ENCODE measurements at regions not wholly inside any gene's neighbourhood (a gene's known extent, or its start where the extent isn't known, plus 50 kb on each side); places are given as distances from the start of the nearest gene placed in this dataset.

DNA sequence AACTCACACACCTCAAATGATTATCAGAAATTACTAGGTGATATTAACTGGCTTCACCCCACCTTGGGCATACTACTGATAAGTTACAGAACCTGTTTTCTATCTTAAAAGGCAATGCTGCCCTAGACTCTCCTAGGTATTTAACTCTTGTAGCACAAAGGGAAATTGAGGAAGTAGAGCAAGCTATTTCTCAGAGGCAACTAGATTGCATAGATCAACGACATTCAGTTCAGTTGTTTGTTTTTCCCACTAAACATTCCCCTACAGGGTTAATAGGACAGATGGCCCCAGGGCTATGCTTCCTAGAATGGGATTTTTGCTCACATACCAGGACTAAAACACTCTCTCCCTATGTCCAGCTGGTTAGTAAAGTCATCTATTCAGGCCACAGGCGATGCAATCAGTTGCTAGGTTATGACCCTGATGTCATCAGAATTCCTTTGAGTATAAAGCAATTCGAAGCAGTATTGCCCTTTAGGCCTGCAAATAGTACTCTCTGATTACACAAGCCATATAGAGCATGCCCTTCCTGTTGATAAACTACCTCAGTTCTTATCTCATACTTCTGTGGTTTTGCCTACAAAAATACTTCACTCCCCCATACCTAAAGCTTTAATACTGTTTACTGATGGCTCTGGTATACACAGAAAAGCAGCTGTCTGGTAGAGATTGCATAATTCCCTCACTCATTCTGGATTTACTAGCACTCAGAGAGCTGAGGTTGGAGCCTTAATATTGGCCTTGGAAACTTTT lies 67.4 kb upstream of the ASCC3 start:
- POLR2A ChIA-PET = no interaction called here
- TF ChIP-seq CTCF (conservative IDR thresholded peaks at IDR 0.05; ENCODE audit: low read length) (no peak), EZH2phosphoT487 (IDR thresholded peaks at IDR 0.05; ENCODE audit: borderline replicate concordance, low read depth, low read length) (no peak)
- DNase-seq (ENCODE audit: low spot score) = no peak
- BruUV-seq (replicated peaks) = no TSS peak
- CTCF ChIA-PET (ENCODE audit: unreplicated experiment) = interaction anchor here (0.6 kb wide), 1 partner anchor 123 kb away, joined by 3 read pairs; no protein-coding TSS in a partner anchor
- no peaks in the 10 kb centered on the region for H3K36me3 ChIP-seq (ENCODE audit: insufficient read depth, low read length)
- H3K4me2 ChIP-seq (ENCODE audit: low read length) = no peak overlapping the region
- no peaks in the 10 kb centered on the region for H3K79me2 ChIP-seq (ENCODE audit: insufficient read depth, low read depth, low read length)
- H3K9me2 ChIP-seq (ENCODE audit: insufficient read depth, low read length) = no peaks in the 10 kb centered on the region
- H3K27ac ChIP-seq (ENCODE audit: low read depth, low read length, poor library complexity, severe bottlenecking) = no peak overlapping the region
- H3K9me3 ChIP-seq (ENCODE audit: low read length) = no peaks in the 10 kb centered on the region
- H3K4me3 ChIP-seq (ENCODE audit: low read depth, low read length, poor library complexity, severe bottlenecking) = no peak overlapping the region
- no peak overlapping the region for H2AFZ ChIP-seq (ENCODE audit: low read length)
- H4K20me1 ChIP-seq (ENCODE audit: insufficient read depth, low read length) = no peaks in the 10 kb centered on the region
- intact Hi-C loops (cut with micrococcal nuclease; ENCODE audit: unreplicated experiment) = no loop called here
- no peaks in the 10 kb centered on the region for H3K4me1 ChIP-seq (ENCODE audit: insufficient read depth, low read length, poor library complexity, severe bottlenecking)

- POLR2A ChIA-PET = interaction anchor here (1.0 kb wide), 1 partner anchor 17 kb away, joined by 5 read pairs; no protein-coding TSS in a partner anchor
Observed at GRCh38 chr6:100952006-100952405, 70.9 kb upstream of the ASCC3 start.

More at GRCh38 chr6:100952006-100952405, 70.9 kb upstream of the ASCC3 start:
- Histone ChIP-seq H3K4me3 (ENCODE audit: low read depth, low read length, poor library complexity, severe bottlenecking) (no peak overlapping the region), H4K20me1 (ENCODE audit: insufficient read depth, low read length) (no peaks in the 10 kb centered on the region), H3K9me3 (ENCODE audit: low read length) (no peaks in the 10 kb centered on the region), H3K79me2 (ENCODE audit: insufficient read depth, low read depth, low read length) (no peaks in the 10 kb centered on the region), H2AFZ (ENCODE audit: low read length) (no peak overlapping the region), H3K4me1 (ENCODE audit: insufficient read depth, low read length, poor library complexity, severe bottlenecking) (no peaks in the 10 kb centered on the region), H3K27ac (ENCODE audit: low read depth, low read length, poor library complexity, severe bottlenecking) (no peak overlapping the region), H3K9me2 (ENCODE audit: insufficient read depth, low read length) (no peaks in the 10 kb centered on the region), H3K4me2 (ENCODE audit: low read length) (no peak overlapping the region), H3K36me3 (ENCODE audit: insufficient read depth, low read length) (no peaks in the 10 kb centered on the region)
- intact Hi-C loops (cut with micrococcal nuclease; ENCODE audit: unreplicated experiment) = no loop called here
- TF ChIP-seq EZH2phosphoT487 (IDR thresholded peaks at IDR 0.05; ENCODE audit: borderline replicate concordance, low read depth, low read length) (no peak), CTCF (conservative IDR thresholded peaks at IDR 0.05; ENCODE audit: low read length) (no peak)
- CTCF ChIA-PET (ENCODE audit: unreplicated experiment) = no interaction called here
- no TSS peak for BruUV-seq (replicated peaks)
- no peak for DNase-seq (ENCODE audit: low spot score)

Data from OCI-LY7 (cell line).